Right lobe of liver (tissue), 4 donors: ENCODE measurements at regions not wholly inside any gene's neighbourhood (a gene's known extent, or its start where the extent isn't known, plus 50 kb on each side); places are given as distances from the start of the nearest gene placed in this dataset.

Experiments used
- POLR2A ChIP-seq: fragments of 450-650 bp; IDR thresholded peaks from one replicate; pipeline ENCODE4 v1.6.1; 2017; ENCODE audit warnings: antibody characterized with exemption, mild to moderate bottlenecking
- TF ChIP-seq, protein P1 (sequence below), 4 donors: fragments of 200-600 bp in 3 of 4; fragments of 450-650 bp in 1 of 4; IDR thresholded peaks; one replicate each; pipeline versions ENCODE4 v1.5.1 to v1.8.0; 2016 to 2022; ENCODE audit warnings: antibody characterized with exemption in 4 of 4, mild to moderate bottlenecking in 2 of 4
- donor health status: DM: no; HTN: no; CAD: no.
- donor health status: DM: no; HTN: no; CAD: no.
- donor health status: DM: no; HTN: yes; CAD: no.

GRCh38 chr5:125295405-125295872 is 549.0 kb upstream of the ZNF608 start:
- TF ChIP-seq, protein P1, sequence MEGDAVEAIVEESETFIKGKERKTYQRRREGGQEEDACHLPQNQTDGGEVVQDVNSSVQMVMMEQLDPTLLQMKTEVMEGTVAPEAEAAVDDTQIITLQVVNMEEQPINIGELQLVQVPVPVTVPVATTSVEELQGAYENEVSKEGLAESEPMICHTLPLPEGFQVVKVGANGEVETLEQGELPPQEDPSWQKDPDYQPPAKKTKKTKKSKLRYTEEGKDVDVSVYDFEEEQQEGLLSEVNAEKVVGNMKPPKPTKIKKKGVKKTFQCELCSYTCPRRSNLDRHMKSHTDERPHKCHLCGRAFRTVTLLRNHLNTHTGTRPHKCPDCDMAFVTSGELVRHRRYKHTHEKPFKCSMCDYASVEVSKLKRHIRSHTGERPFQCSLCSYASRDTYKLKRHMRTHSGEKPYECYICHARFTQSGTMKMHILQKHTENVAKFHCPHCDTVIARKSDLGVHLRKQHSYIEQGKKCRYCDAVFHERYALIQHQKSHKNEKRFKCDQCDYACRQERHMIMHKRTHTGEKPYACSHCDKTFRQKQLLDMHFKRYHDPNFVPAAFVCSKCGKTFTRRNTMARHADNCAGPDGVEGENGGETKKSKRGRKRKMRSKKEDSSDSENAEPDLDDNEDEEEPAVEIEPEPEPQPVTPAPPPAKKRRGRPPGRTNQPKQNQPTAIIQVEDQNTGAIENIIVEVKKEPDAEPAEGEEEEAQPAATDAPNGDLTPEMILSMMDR (IDR thresholded peaks at IDR 0.05): no peak
- TF ChIP-seq POLR2A: no peak
